ENCODE measurements at regions not wholly inside any gene's neighbourhood (a gene's known extent, or its start where the extent isn't known, plus 50 kb on each side); places are given as distances from the start of the nearest gene placed in this dataset.
"Not testable (repeated sequence)": the region's sequence is repeated elsewhere in the genome, so short reads cannot be mapped to it uniquely, and the experiment has no call there.

- not testable (repeated sequence) for TF ChIP-seq CTCF, POLR2A (IDR thresholded peaks at IDR 0.05)
Observed at GRCh38 chr1:109835645-109836044, 71.9 kb upstream of the EPS8L3 start.

Measured in esophagus squamous epithelium (tissue), 4 donors.